Endodermal cell (in vitro differentiated cells): ENCODE measurements at regions not wholly inside any gene's neighbourhood (a gene's known extent, or its start where the extent isn't known, plus 50 kb on each side); places are given as distances from the start of the nearest gene placed in this dataset.

Experiments used
- DNase-seq: peaks from one replicate; pipeline ENCODE4 v3.0.0-alpha.2; 2017
- H3K27ac ChIP-seq: 2 replicates; pipeline ENCODE4 v1.5.1; 2013; ENCODE audit warnings: mild to moderate bottlenecking, low read depth, low read length, moderate library complexity
- H3K27me3 ChIP-seq: 2 replicates; pipeline ENCODE4 v1.6.1; 2013; ENCODE audit warnings: mild to moderate bottlenecking, low read length, moderate library complexity; ENCODE audit not compliant: insufficient read depth, control insufficient read depth, poor library complexity, severe bottlenecking
- H3K36me3 ChIP-seq: 2 replicates; pipeline ENCODE4 v1.7.0; 2013; ENCODE audit warnings: mild to moderate bottlenecking, low read length, moderate library complexity; ENCODE audit not compliant: control insufficient read depth, insufficient read depth
- H3K4me1 ChIP-seq: one replicate; pipeline ENCODE4 v1.7.0; 2013; ENCODE audit warnings: low read length; ENCODE audit not compliant: control insufficient read depth, insufficient read depth
- H3K4me3 ChIP-seq: 2 replicates; pipeline ENCODE4 v1.5.1; 2013; ENCODE audit warnings: mild to moderate bottlenecking, low read length, moderate library complexity
- H3K9ac ChIP-seq: 2 replicates; pipeline ENCODE4 v1.6.1; 2013; ENCODE audit warnings: mild to moderate bottlenecking, low read length, moderate library complexity; ENCODE audit not compliant: poor library complexity, severe bottlenecking; ENCODE audit errors: extremely low read depth
- H3K9me3 ChIP-seq: 2 replicates; pipeline ENCODE4 v1.6.1; 2013; ENCODE audit warnings: mild to moderate bottlenecking, low read length, moderate library complexity; ENCODE audit not compliant: control insufficient read depth
- H3K27ac Mint-ChIP-seq: 2 replicates; pipeline ENCODE4 v1.8.0; 2020; ENCODE audit warnings: mixed read lengths
- H3K27me3 Mint-ChIP-seq: 2 replicates; pipeline ENCODE4 v1.8.0; 2021; ENCODE audit warnings: mild to moderate bottlenecking, mixed read lengths; ENCODE audit not compliant: insufficient read depth
- H3K36me3 Mint-ChIP-seq: 2 replicates; pipeline ENCODE4 v1.8.0; 2020; ENCODE audit warnings: low read depth, mixed read lengths
- H3K4me1 Mint-ChIP-seq: 2 replicates; pipeline ENCODE4 v1.8.0; 2020; ENCODE audit warnings: mixed read lengths
- H3K4me3 Mint-ChIP-seq: 2 replicates; pipeline ENCODE4 v1.8.0; 2020; ENCODE audit warnings: mild to moderate bottlenecking, moderate library complexity, mixed read lengths
- H3K9me3 Mint-ChIP-seq: 2 replicates; pipeline ENCODE4 v1.8.0; 2020; ENCODE audit warnings: mild to moderate bottlenecking, mixed read lengths
- WGBS, 2 experiments: methylation state at CpG; one replicate each; pipeline versions ENCODE4 v1.1.5 to v1.1.7; 2013; ENCODE audit warnings: missing lambda C conversion rate in 2 of 2, mixed read lengths in 1 of 2; ENCODE audit not compliant: insufficient coverage in 1 of 2, insufficient read length in 1 of 2; 5-methylcytosine and 5-hydroxymethylcytosine counted together
- TF ChIP-seq, protein P1 (sequence below): fragments of 200-600 bp; sonication (generic); conservative IDR thresholded peaks from 2 replicates; pipeline ENCODE4 v1.5.0; 2021; ENCODE audit warnings: antibody characterized with exemption, mild to moderate bottlenecking

DNA sequence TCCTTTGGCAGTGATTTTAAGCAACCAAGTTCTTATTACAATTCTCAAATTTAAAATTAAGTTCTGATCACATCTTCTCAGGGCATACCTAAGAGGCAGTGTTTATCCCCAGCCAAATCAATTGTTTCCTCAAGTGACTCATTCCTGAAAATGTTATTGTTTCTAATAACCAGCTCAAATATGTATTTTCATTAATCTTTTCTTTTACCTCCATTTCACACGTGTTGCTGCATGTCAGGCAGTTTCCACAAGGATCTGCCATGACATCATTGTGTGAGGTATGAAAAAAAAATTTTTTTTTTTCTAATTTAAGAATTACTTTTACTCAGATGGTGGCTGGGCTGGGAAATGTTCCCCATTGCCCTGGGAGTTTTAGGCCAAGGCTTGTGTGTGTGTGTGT, 113.0 kb upstream of the NTRK2 start:
- Mint-ChIP-seq H3K4me1 (peaks cover 19% of the 10 kb centered on the region), H3K9me3 (peaks cover 3% of the 10 kb centered on the region), H3K4me3 (no peak overlapping the region), H3K27ac (no peak overlapping the region), H3K36me3 (no peaks in the 10 kb centered on the region), H3K27me3 (peaks cover 6% of the 10 kb centered on the region)
- H3K4me1 ChIP-seq = peaks cover 7% of the 10 kb centered on the region
- H3K9me3 ChIP-seq = no peaks in the 10 kb centered on the region
- TF ChIP-seq, protein P1, sequence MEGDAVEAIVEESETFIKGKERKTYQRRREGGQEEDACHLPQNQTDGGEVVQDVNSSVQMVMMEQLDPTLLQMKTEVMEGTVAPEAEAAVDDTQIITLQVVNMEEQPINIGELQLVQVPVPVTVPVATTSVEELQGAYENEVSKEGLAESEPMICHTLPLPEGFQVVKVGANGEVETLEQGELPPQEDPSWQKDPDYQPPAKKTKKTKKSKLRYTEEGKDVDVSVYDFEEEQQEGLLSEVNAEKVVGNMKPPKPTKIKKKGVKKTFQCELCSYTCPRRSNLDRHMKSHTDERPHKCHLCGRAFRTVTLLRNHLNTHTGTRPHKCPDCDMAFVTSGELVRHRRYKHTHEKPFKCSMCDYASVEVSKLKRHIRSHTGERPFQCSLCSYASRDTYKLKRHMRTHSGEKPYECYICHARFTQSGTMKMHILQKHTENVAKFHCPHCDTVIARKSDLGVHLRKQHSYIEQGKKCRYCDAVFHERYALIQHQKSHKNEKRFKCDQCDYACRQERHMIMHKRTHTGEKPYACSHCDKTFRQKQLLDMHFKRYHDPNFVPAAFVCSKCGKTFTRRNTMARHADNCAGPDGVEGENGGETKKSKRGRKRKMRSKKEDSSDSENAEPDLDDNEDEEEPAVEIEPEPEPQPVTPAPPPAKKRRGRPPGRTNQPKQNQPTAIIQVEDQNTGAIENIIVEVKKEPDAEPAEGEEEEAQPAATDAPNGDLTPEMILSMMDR = no peak
- H3K9ac ChIP-seq = no peak overlapping the region
- H3K4me3 ChIP-seq = no peak overlapping the region
- H3K27ac ChIP-seq = no peak overlapping the region
- no peaks in the 10 kb centered on the region for H3K27me3 ChIP-seq
- 100% methylated on average over 1 of the region's 1 CpG; no CpG with 5 or more reads in 1 of the 2 experiments for WGBS, 2 experiments
- no peaks in the 10 kb centered on the region for H3K36me3 ChIP-seq
- DNase-seq = no peak

DNA sequence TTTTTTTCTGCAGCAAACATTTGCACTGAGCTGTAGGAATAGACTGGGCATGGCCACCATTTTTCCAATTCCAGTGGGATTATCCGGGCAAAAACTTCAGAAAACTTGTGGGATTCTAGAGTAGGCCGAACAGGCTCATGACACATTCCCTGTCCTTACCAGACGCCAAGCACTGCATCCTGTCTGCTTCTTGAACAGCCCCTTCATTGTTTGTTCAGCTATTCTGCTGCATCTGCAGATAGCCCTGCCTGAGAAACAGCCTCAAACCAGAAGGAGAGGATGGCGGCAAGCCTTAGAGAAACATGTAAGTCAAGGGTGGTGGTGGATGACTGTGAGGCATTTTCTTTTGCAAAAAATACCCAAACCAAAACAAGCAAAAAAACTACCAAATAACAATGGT, 111.8 kb upstream of the NTRK2 start:
- Mint-ChIP-seq H3K4me3 (no peak overlapping the region), H3K9me3 (no peaks in the 10 kb centered on the region), H3K27ac (no peak overlapping the region), H3K27me3 (peaks cover 6% of the 10 kb centered on the region), H3K4me1 (peaks cover 19% of the 10 kb centered on the region), H3K36me3 (no peaks in the 10 kb centered on the region)
- H3K4me1 ChIP-seq = peaks cover 7% of the 10 kb centered on the region
- no peaks in the 10 kb centered on the region for H3K9me3 ChIP-seq
- H3K27ac ChIP-seq = no peak overlapping the region
- H3K27me3 ChIP-seq = no peaks in the 10 kb centered on the region
- 93% methylated on average over 3 to 4 of the region's 4 CpGs for WGBS, 2 experiments
- TF ChIP-seq, protein P1 = no peak
- H3K36me3 ChIP-seq = no peaks in the 10 kb centered on the region
- no peak for DNase-seq
- no peak overlapping the region for H3K9ac ChIP-seq
- no peak overlapping the region for H3K4me3 ChIP-seq

DNA sequence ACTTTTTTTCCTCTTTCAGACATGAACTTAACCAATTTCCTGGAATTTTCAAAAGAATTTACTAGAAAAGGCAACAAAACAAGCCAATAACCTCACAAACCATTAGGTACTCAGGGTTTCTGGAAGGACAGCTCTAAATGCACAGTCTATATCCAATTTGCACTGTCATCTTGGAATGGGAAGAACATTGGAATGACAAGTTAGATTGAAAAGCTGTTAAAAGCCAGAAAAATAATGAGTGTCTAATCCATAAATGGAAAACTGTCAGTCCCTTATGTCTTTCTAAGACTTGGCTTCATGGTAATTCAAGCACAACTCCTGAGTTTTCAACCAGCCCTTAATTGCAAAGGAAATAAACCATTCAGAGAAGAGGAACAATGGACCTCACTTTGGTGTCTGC, 105.8 kb upstream of the NTRK2 start:
- Histone ChIP-seq H3K27ac (no peak overlapping the region), H3K36me3 (no peaks in the 10 kb centered on the region), H3K4me3 (no peak overlapping the region), H3K27me3 (no peaks in the 10 kb centered on the region), H3K9me3 (no peaks in the 10 kb centered on the region), H3K4me1 (no peaks in the 10 kb centered on the region), H3K9ac (no peak overlapping the region)
- no peaks in the 10 kb centered on the region for H3K9me3 Mint-ChIP-seq
- no peaks in the 10 kb centered on the region for H3K36me3 Mint-ChIP-seq
- TF ChIP-seq, protein P1 = no peak
- DNase-seq = no peak
- H3K4me1 Mint-ChIP-seq = peaks cover 3% of the 10 kb centered on the region
- H3K27me3 Mint-ChIP-seq = peaks cover 5% of the 10 kb centered on the region
- H3K27ac Mint-ChIP-seq = no peak overlapping the region
- no peak overlapping the region for H3K4me3 Mint-ChIP-seq
